T47D (cell line): ENCODE measurements at regions not wholly inside any gene's neighbourhood (a gene's known extent, or its start where the extent isn't known, plus 50 kb on each side); places are given as distances from the start of the nearest gene placed in this dataset.

Experiments used
- DNase-seq, 2 experiments: peaks; one replicate each; pipeline versions ENCODE4 v3.0.0 to v3.0.0-alpha.2; 2011 to 2012; ENCODE audit warnings: low read depth in 1 of 2, low spot score in 1 of 2
- JUND ChIP-seq: IDR thresholded peaks from 2 replicates; pipeline ENCODE4 v1.6.1; 2012; ENCODE audit warnings: low read depth
- in situ Hi-C: cut with HindIII; loops from 2 replicates; pipeline ENCODE4 v1.10.0; 2016; ENCODE audit warnings: low sequenced_read_pairs, low pct_unique_long_range_greater_than_20kb

DNA sequence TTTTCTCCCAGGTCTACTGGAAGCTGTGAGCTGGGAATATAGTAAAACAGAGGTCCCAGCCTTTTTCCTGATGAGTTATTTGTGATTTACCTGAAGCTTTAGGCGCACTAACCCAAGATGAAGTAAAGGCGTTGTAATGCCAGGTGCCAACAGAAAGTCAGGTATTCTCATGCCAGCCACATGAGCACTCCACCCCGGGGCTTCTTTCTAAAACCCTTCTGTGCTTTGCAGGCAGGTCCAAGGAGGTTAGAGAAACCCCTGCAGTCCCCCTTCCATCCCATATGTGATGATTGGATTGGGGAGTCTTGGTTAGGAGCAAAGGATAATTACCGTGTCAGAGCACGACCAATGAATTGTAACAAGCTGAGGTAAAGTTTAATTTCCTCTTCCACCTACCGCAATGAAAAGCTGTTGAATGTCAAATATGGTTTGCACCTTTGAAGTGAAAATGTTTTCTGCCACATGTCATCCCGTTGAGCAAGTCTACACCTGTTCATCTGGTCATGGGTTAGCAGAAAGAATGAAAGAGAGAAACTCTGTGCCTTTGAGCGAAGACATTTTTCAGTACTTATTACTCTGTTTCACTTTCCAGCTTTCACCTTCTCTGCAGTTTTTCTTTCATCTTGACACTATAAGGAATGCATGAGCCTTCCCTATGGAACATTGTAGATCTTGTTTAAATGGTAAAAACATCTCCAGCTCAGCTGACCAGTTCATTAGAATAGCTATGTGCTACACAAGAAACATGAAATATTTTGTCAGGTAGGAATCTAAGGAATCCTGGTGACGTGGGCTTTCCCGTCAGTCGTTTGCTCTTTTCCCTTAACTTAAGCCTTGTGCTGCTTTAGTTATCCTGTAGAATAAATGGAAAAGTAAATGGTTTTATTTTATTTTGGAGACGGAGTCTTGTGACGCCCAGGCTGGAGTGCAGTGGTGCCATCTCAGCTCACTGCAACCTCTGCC lies 204.6 kb upstream of the IL12A start:
- DNase-seq: peak in 1 of 2 experiments; percentile 82
- in situ Hi-C loops: no loop called here
- TF ChIP-seq JUND: no peak

DNA sequence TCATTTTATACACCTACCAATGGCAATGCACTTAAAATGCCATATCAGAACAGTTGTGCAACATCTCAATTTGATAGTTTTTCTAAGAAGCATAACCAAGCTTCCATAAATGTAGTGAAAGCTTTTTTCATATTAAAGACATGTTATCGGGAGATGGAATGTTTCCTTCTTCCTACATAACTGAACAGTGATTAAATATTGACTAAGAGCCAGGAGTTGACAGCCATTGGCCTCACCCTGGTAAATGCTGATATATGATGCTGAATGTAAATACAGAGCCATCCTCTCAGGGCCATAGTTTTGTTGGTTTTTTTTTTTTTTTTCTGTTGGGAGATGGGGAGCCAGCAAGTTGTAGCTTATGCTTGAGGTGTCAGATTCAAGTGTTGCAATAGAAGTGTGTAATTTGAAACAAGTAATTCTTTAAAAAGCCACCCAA lies 203.3 kb upstream of the IL12A start:
- TF ChIP-seq JUND: no peak
- in situ Hi-C loops: no loop called here
- DNase-seq: no peak

DNA sequence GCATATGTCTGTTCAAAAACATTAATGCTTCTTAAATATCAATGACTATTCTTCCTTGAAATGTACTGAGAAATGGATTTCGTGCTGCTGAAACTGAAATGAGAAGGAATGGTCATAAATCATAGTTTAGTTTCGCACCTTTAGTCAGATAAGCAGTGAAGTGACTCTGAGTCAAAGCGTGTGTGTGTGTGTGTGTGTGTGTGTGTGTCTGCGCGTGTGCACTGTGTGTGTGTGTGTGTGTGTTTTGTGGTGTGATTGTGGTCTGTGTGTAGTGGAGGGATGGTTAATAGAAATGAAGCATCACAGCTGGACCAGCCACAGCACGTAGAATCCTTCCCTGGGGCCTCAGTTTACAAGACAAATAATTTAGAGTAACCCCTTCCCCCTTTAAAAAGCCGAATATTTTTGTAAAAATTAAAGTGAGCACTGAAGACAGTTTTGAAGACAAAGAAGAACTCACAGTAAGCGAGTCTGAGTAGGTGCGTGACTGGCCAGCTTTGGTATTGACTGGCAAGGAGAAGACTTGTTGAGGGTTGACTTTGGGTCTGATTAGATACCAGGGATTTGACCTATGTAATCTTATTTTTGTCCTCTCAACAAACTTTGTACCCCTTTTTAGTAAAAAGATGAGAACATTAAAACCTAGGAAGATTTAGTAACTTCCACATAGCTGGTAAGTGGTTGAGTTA lies 202.0 kb upstream of the IL12A start:
- DNase-seq: no peak
- in situ Hi-C loops: no loop called here
- TF ChIP-seq JUND: no peak

DNA sequence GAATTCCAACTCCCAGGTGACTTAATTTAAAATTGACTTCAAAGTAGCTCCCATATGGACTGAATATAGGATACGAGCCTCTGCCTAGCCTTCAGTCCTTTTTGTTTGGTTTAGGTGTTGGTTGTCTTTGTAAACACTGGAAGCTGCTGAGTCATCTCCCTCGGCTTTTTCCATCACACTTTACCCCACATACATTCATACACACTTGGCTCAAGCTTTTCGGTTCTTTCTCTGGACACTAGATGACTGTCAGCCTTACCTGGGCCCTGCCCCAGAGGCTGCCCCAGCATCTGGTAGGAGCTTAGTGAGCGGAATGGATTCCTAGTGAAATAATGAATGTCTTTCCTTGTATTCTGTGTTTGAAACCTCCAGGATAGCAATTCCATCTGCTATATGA lies 201.5 kb upstream of the IL12A start:
- DNase-seq: peak in 1 of 2 experiments; percentile 89

DNA sequence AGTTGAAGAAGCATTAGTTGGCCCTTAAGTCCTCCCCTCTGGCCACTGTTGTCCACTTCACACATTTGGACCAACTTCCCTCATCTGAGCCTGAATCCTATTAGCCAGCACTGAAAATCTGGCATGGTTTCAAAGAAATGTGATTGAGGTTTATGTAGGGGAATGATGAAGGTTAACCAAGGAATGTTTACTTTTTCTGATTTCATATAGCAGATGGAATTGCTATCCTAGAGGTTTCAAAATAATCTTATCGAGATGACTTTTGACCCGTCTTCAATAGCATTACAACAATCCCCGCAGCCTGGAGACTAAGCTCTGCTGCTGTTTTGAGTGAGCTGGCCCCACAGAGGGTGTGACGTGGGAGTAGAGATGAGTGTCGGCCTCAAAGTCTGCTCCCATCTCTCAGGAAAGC lies 200.8 kb upstream of the IL12A start:
- in situ Hi-C loops: no loop called here
- no peak for TF ChIP-seq JUND
- no peak for DNase-seq

More for the DNA sequence above, 201.5 kb upstream of the IL12A start:
- TF ChIP-seq JUND: peak; percentile 37; the same call in 1 of the 2 replicates
- in situ Hi-C loops: no loop called here

DNA sequence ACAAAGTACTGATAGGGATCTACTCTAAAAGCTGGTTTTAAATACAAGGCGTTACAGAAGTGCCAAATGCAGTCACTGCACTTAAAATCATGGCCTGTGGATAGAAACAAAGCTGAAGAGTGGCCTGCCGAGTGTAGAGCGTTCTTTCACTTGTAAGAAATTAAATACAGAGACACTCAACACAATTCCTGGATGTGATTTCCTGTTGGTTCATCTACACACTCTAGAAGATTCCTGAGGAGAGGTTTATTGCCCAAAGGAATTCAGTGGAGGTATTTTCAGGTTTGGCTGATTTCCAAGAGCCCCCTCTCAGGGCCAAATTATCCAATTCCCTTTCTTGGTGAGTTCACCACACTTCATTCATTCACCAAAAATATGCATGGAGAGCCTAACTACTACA lies 200.3 kb upstream of the IL12A start:
- no peak for DNase-seq
- in situ Hi-C loops: no loop called here
- TF ChIP-seq JUND: no peak

DNA sequence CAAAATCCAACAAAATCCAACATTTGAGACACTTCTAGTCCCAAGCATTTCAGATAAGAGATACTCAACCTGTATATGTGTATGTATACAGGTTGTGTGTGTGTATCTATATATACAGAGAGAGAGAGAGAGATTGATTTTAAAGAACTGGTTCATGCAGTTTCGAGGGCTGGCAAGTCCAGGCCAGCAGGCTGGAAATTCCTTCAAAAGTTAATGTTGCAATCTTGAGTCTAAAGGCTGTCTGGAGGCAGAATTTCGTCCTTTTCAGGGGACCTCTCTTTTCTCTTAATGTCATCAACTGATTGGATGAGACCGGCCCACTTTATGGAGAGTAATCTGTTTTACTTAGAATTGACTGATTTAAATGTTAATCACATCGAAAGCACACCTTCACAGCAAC lies 199.6 kb upstream of the IL12A start:
- in situ Hi-C loops: no loop called here

DNA sequence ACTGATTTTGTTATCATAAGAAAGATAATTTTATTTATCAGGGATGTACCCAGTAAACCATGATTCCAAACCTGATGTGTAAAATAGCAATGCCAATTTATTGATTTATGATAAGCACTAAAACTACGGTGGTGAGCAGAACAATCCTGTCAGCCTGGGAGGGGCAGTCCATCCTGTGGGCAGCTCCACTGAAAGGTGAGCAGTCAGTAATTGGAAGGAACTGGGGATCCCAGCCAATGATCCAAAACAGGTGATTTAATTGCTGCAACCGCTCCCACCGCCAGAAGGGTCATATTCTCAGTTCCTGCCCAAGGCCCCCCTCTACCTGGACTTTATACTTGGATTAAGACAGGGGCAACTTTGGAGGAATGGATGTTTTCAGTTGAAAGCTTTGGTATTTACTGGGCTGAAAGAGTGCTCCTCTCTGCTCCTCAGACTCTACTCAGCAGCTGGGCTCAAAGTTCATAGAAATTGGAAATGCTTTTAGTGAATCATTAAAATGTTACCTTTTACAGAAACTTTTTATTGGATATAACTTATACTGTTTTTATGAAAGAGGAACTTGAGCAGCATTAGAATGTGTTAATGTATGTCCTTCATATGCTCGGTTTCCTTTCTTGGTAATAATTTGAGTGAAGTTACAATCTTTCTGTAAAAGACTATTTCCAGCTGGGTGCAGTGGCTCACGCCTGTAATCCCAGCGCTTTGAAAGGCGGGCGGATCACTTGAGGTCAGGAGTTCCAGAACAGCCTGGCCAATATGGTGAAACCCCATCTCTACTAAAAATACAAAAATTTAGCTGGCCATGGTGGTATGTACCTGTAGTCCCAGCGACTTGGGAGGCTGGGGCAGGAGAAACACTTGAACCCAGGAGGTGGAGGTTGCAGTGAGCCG lies 198.6 kb upstream of the IL12A start:
- no peak for DNase-seq
- in situ Hi-C loops: no loop called here
- TF ChIP-seq JUND: no peak

More for the DNA sequence above, 199.6 kb upstream of the IL12A start:
- TF ChIP-seq JUND: no peak
- peak in 1 of 2 experiments; percentile 77 for DNase-seq

DNA sequence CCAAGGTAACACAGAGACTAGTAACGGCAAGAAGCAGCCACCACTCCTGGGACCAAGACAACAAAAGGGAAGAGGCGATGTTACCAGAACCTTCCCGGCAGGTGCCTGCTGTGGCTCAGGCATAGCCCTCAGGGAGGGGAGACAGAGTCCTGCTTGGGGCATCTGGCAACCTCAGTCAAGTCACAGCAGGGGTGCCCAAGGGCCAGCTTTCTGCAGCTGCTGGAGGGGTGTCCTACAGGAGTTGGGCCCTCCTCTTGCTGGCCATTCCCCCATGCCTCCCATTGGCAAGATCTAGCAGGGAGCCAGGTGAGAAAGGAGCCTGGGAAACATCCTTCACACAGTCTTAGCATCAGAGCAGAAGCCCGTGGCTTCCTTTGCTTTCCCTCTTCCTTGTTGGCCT lies 197.3 kb upstream of the IL12A start:
- in situ Hi-C loops: no loop called here
- TF ChIP-seq JUND: no peak
- DNase-seq: no peak

DNA sequence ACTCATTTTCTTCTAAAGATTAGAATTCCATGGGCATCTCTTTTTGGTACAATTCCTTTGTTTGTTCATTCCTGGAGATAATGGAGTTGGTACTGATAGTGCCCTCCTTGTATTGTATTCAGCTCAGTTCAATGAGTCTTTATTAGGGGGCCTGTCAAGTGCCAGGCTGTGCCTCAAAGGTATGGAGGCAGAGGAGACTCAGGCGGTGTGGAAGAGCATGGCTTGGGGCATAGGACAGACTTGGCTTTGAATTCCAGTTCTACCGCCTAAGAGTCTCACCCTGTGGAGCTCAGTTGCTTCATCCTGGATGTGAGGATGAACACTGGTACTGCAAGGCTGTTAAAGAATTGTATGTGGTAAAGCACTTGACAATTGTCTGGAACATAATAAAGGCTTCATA lies 196.6 kb upstream of the IL12A start:
- TF ChIP-seq JUND: no peak
- in situ Hi-C loops: no loop called here
- DNase-seq: no peak

DNA sequence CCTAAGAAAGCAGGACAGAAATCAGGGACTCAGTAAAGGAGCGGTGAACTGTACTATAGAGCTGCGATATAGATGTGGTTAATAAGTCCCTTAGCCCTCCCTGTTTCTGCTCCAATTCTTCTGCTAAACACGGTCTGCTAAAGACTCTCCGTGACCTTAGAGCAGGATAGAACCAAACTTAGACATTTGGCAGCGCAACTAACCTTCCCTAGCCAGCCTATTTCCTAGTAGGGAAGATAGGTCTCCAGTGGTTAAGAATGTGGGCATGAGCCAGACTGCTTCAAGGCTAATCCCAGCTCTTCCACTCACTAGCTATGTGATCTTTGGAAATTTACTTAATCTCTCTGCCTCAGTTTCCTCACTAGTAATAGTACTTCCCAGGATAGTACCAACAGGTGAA lies 193.6 kb upstream of the IL12A start:
- no peak for DNase-seq
- in situ Hi-C loops: no loop called here
- no peak for TF ChIP-seq JUND

DNA sequence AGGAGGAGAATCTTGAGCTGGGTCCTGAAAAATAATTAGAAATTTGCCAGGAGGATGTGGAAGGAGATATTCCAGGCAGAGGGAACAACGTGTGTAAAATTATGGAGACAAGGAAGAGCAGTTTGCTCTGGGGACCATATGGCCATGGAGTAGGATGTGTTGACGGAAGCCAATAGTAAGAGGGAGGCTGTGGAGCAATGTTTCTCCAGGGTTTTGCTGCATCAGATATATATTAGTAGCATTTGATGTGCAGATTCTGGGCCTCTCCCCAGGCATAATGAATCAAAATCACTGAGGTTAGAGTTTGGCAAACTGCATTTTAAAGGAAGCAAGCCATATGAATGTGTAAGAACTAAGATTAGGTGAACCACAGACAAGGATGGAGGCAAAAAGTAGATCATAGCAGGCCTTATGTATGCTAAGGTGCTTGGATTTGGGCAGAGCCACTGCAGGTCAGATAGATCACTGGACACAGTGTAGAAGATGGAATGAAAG lies 192.9 kb upstream of the IL12A start:
- no peak for TF ChIP-seq JUND
- no peak for DNase-seq
- in situ Hi-C loops: no loop called here
